NT2/D1 (cell line): ENCODE measurements at regions not wholly inside any gene's neighbourhood (a gene's known extent, or its start where the extent isn't known, plus 50 kb on each side); places are given as distances from the start of the nearest gene placed in this dataset.

Experiments used
- SUZ12 ChIP-seq: IDR thresholded peaks from 2 replicates; pipeline ENCODE4 v1.6.1; 2011; ENCODE audit not compliant: insufficient read length, insufficient read depth; ENCODE audit errors: extremely low read depth
- YY1 ChIP-seq: IDR thresholded peaks from 2 replicates; pipeline ENCODE4 v1.6.1; 2011; ENCODE audit not compliant: insufficient read length, insufficient read depth
- ZNF274 ChIP-seq: IDR thresholded peaks from 2 replicates; pipeline ENCODE4 v1.6.1; 2011; ENCODE audit warnings: mild to moderate bottlenecking, low read depth, low read length

DNA sequence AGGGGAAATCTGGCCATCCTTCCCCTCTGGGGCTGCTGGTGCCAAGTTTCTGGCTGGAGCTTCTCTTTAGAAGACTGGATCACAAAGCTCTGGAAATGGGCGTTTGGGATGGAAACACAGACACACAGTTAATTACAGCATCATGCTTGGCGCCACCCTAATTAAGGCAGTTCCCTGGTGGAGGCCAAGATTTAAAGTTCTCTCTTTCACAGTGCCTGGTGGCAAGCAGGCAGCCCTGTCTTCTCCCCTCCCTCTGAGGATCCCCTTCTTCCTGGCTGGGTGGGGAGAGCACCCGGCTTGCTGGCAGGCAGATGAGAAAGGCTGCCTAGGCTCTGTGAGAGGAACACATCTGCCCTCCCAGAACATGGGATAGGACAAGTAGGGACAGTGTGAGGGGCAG, 59.0 kb upstream of the NKD1 start:
- TF ChIP-seq ZNF274 (no peak), YY1 (no peak), SUZ12 (no peak)
